Cerebellar cortex (tissue), 1 donor: ENCODE measurements at regions not wholly inside any gene's neighbourhood (a gene's known extent, or its start where the extent isn't known, plus 50 kb on each side); places are given as distances from the start of the nearest gene placed in this dataset.
"Not testable (repeated sequence)": the region's sequence is repeated elsewhere in the genome, so short reads cannot be mapped to it uniquely, and the experiment has no call there.

Source experiments
- DNase-seq: peaks from one replicate; pipeline ENCODE4 v3.0.0-alpha.2; 2015; ENCODE audit warnings: low spot score

DNA sequence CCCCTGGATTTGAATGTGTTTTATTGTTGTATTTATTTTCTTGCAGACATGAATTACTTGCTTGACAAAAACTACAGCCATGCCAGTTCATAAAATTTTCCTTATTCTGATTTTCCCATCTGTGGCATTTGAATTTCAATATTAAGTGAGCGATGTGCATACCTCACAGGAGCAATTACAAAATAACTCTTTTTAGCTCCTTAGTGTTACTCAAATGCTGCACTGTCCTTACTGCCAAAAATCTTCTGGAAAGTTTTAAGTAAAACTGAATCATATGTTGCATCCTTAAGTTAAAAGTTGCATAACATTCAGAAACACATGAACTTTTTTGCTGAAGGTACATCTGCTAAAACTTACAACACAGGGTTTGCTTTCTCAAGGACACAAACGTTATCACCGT, 120.1 kb downstream of the OR4M2 start:
- not testable (repeated sequence) for DNase-seq

DNA sequence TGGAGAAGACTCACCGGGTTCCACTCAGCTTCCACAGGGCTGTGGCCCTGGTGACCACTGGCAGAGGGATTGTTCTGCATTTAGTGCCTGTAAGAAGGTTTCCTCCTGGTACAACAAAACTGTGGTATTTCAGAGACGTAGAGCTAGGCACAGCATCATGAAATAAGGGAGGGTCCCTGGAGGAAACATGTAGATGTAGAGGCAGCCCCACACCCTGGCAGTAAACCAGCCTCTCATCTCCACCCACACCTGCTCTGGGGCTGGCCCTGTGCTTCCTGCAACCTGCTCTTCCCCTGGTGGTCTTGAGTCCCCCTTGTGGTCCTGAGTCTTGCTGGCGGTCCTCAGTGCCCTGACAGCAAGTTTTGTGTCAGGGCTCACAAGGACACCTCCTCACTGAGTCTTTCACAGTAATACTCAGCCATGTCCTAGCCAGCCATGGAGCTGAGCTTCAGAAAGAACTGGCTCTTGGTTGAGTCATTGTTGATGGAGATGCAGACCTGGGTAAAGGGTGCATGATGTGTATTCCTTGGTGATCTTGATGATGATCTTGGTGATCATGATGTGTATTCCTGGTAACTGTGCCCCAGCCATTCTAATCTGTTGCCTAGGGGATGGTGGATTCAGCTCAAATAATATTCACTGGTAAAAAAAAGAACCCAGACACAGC, 121.8 kb downstream of the OR4M2 start:
- not testable (repeated sequence) for DNase-seq

DNA sequence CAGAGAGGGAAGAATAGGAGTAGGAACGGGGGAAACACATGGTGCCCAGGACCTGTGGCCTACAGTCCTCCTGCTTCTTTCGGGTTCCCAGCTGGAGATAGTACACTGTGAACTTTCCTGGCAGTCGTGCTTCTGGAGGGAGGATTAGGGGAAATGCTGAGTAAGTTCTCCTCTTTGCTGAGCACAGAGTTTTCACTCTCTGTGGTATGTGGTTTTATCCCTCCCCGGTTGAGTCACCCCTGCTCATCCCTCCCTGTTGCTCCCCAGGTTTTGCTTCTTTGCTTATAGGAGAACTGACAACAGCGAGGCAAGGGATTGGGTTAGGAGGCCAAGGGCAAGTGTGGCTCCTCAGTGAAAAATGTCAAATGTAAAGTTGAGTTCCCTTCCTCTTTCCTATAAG, 122.9 kb downstream of the OR4M2 start:
- DNase-seq, result not testable (repeated sequence)

DNA sequence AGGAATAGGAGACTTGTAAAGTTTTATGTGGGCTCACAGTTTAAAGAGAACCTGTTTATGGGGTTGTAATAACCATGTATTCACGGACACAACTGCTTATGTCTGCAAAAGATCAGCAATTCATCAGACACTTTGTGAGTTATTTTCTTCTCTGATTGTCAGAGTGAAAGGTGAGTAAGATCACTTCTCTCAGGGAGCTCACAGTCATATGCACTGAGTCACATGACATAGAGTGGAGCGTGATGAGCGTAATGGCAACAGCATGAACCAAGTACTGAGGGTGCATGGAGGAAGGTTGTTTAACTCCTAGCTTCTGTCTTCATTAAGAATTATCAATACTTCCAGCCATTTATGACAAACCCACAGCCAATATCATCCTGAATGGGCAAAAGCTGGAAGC, 128.8 kb downstream of the OR4M2 start:
- not testable (repeated sequence) for DNase-seq

DNA sequence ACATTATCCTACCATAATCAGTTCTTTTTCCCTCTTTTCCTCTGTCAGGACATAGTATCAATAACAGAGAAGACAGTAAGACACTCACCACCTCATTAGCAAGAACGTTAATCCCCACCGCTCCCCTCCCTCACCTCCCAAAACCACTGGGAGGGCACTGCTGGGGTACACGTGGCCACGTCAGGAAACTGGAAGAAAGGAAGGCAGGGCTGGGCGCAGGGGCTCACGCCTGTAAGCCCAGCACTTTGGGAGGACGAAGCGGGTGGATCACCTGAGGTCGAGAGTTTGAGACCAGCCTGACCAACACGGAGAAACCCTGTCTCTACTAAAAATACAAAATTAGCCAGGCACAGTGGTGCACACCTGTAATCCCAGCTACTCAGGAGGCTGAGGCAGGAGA, 142.3 kb downstream of the OR4M2 start:
- DNase-seq, result not testable (repeated sequence)

DNA sequence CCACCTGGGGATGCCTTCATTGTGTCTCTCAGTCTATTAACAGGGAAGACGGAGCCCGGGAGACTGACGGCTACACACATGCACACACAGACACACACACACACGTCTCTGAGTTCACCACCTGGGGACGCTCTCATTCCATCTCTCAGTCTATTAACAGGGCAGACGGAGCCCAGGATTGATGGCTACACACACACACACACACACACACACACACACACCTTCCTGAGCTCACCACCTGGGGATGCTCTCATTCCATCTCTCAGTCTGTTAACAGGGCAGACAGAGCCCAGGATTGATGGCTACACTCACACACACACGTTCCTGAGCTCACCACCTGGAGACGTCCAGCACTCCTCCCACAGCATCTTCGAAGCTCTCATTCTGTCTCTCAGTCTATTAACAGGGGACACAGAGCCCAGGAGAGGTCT, 143.9 kb downstream of the OR4M2 start:
- DNase-seq, result peak; percentile 87

DNA sequence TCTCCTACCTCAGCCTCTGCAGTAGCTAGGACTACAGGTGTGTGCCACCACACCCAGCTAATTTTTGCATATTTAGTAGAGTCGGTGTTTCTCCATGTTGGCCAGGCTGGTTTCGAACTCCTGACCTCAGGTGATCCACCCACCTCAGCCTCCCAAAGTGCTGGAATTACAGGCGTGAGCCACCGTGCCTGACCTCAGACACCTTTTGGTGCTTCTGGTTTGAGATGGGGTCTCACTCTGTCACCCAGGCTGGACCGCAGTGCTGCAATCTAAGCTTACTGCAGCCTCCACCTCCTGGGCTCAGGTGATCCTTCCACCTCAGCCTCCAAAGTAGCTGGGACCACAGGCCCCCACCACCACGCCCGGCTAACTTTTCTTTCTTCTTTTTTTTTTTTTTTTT, 144.6 kb downstream of the OR4M2 start:
- DNase-seq, result not testable (repeated sequence)

DNA sequence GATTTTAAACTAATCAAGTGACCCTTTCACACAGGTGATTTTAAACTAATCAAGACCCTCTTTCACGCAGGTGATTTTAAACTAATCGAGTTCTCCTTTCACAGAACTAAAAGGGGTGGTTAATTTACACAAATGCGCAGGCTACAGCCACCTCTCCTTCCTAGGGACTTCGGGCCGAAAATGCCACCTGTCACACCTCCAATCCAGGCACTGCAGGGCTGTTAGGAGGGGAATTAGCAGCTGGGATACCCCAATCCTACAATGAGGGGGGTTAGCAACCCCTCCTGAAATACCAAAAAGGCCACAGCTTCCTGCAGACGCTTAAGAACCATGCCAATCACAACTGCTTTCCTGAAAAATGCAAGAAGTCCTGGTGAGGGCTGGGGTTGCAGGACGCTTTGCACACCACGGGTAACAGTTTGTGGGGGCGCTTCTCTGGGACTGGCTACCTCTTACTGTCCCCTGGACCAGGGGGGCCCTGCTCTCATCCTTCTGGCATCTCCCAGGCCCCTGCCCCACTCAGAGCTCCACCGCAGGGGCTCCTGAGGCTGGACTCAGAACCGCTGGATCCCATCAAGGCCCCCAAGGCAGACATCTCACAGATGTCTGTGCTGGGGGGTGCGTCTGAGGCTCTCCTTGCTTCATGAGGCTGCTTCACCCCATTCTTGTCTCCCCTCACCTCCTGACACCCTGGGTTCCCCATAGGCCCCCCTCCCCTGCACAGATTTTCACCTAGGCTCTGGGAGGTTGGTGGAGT, 145.9 kb downstream of the OR4M2 start:
- no peak for DNase-seq

DNA sequence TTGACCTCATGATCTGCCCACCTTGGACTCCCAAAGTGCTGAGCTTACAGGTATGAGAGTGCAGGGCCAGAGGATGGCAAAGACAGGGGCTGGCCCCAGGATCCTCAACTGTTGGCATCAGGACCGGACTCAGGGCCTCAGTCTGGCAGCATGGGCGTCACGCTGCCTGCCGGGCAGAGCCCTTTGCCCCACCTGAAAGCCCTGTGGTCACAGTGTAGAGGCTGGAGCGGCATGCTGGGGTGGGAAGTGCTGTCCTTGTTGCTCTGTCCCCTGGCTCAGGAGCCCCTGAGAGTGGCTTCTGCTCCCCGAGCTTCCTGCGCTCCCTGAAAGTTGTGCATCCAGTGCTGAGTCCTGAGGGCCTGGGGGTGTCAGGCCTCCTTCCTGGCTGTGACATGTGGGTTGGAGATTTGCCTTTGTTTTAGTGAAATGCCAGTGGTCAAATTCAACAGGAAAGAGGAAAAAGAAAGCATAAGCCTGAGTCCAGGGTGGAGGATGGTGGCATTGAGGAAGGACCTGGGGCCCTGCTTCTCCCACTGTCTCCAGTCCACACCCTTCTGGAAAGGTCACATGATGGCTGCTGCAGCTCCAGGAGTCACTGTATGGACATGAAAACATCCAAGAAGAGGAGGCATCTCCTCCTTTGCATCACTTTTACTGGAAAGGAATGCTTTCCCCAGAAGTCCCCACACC, 147.2 kb downstream of the OR4M2 start:
- no peak for DNase-seq

DNA sequence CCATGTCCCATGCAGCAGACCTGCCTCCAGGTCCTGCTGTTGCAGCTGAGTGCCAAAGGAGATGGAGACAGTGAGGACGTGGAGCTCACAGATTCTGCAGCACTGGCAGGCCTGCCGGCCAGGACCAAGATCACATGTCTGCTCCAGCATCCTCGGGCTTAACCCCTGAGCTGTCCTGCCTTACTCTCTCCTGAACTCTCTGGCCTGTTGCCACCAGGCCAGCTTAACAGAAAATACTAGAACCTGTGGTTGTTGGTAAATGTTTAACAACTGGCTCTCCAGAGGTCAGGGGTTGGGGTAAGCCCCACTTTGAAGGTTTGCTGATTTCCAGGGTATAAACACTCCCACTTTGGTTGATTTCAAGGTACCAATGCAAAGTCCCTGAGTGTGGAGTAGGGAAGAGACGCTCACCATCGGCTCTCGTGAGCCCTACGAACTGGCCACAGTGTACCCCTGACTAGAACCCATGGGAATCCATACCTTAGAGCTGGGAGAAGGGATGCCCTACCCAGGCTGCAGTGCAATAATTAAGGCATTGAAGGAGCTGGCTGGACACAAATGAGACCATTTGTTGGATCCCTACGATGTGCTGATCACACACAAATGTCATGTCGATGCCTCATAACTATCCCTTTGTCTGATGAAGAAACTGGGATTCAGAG, 147.9 kb downstream of the OR4M2 start:
- no peak for DNase-seq

DNA sequence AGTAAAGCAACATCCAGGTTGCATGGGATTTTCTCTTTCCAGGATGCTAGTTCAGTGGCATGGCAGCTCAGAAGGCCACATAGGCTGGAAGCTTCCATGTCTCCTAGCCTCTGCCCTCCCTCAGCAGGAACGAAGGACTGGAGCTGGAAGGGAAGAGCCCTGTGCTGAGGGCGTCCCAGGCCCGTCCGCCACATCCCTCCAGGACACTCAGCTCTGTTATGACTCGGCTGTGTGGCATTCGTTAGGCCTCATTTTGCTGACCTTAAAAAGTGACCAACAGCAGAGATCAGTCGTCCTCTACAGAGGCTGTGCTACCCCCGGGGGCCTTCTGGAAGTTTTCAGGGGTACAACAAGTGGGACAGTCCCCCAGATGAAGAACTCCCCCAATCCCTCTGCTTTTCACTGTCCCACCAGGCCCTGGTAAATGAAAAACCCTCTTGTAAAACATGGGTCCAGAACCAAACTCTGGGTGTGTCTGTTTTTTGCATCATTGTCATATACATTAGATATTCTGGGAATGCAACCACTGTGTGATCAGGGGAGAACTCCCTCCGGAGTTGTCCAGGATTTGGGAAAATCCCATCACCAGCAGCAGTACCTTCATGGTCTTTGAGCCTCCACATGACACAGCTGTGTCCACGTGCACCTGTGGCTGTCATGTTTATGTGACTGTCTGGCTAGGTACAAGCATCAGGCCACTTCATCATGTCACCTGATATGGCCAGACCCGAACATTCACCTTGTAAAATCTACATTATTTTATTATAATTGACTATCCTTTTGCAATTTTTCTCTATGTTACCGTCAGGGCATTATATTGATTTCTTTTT, 149.9 kb downstream of the OR4M2 start:
- no peak for DNase-seq

DNA sequence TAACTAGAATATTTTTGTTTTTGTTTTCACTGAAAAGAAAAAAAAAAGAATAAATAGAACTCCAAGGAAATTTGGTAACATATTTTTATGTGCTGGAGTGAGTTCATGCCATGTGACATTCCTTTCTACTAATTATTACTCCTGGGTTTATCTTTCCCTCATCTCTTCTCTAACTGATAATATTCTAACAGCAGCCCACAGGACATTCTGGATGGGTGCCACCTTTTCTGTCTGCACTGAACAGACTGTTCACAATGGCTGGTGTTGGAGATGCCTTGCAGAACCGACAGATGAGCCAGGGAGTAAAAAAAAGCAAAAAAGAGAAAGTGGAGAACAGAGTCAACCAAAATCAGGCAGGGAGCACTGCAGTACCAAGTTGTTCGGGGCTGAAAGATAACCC, 151.3 kb downstream of the OR4M2 start:
- peak; percentile 98 for DNase-seq

DNA sequence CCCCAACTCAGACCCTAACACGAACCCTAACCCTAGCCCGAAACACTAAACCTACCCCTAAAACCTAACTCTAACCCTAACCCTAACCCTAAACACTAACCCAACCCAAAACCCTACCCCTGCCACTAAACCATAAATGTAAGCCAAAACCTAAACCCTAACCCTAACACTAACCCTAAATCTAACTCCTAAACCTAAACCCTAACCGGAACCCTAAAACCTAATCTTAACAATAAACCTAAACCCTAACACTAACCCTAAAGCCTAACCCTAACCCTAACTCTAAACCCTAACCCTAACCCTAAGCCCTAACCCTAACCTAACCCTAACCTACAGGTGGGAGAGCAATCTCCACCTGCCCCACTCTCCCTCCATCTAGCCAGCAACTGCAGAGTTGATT, 152.3 kb downstream of the OR4M2 start:
- DNase-seq, result no peak

DNA sequence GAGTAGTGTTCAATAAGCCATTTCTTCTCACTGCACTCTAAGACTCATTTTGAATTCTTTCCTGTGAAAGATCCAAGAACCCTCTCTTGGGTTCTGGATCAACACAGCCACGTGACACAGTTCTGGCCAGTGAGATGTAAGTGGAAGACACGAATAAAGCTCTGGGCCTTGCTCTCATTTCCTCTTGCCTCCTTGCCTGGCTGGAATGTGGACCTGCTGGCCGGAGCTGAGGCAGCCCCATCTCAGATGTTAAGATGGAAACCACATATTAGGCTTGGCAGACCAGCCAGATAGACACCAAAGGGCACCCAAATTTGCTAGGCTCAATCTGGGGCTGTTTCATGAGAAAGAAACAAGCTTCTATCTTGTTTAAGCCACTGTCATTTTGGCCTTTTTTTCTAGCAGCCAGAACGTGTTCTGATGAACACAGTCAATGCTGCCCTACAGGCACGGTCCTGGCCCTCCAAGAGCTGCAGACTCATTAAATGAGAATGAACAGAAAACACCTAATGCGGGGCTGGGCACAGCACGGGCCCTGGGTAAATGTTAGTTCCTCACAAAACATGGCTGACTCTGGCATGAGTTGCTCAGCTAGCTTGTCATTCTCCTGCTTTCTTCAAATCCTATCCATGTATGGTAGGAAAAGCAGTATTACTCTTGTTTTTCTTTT, 155.1 kb downstream of the OR4M2 start:
- not testable (repeated sequence) for DNase-seq

DNA sequence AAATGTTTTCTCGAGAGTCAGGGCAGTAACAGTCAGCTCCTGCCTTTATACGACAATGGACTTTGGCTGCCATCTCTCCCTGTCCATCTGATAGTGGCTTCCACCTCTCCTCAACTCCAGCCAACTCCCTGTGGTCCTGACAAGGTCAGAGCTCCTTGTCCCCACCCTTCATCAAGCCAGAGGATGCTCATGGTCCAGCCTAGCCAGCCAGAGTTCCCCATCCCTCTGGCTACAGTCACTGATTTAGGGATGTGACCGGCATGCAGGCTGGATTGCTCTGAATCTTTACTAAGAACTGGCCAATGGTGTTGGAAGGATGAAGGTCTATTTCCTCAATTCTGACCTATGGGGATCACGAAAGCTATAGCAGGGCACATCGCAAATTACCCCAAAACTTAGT, 156.1 kb downstream of the OR4M2 start:
- no peak for DNase-seq

DNA sequence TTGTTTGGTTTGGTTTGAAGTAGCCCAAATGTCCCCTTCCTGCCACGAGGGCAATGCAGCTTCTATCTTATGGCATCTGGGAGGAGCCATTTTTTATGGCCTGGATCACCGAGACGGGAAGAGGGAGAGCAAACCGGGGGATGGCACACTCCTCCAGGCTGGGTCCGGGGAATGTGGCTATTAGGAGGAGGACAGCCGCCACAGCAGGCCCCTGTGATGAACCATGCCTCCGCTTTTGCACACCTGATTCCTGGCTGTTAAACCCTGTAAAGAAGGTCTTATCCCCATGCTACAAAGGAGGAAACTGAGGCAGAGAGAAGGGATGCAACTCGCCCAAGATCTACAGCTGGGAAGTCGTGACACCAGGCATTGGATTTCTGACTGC, 157.6 kb downstream of the OR4M2 start:
- DNase-seq, result no peak

DNA sequence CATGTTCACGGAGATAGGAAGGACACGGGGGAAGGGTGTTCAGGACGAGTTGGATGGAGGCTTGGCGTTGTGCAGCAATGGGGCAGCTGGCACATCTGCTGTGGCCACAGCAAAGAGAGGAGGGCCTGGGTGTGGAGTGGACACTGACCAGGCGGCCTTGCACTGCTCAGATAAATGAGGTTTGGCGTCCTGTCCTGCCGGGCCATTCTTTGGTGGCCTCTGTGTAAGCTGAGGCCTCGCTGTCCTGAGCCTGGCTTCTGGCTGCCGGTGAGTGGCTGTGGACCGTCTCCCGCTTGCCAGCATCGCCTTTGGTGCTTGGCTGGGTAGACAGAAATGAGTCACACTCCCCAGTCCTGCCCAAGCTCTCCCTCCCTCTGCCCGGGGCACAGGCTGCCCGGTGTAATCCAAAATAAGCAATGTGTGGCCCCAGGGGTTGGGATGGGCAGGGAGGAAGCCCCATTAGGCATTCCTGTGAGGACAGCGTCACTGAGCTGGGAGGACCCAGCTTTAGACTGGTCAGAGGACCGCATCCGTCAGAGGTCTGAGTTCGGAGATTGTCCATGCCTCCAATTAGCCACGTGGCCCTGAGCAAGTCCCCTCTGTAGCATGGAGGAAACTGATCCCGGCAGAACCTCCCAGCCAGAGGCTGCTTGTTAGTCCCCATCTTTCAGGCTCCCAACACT, 158.1 kb downstream of the OR4M2 start:
- peak; percentile 71 for DNase-seq

DNA sequence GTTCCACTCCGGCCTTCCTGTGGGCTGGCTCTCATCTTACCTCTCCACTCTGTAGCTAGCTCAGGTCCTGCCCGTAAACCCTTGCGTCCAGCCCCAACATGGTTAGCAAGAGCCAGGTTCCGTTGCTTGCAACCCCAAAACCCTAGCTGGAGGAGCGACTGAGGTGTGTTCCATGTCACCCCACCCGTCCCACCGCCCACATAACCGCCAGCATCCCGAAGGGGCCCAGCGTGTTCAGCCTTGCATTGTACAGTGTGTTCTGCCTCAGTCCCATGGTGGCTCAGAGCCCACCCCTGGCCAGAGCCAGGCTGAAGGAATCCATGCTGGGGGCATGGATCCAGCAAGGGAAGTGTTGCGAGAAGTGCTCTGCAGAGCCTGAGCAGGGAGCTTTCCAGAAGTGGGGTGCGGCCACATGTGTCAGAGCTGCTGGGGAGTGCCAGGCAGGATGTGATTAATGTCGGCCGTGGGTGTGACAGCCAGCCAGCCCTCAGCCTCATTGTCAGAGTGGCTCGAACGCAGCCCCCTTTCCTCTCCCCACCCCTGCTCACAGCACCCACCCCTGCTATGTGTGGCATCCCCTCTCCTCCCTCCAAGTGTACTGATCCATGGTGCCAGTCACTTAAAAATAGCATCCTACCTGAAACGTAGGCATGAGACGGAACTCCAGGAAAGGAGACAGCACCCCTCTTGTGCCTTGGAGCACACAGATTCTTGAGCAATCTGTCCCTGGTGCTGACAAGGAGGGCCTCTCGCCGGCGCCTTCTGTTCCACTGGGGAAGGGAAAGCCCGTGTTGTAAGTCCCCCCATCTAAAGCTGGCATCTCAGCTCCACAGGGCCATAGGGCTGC, 158.9 kb downstream of the OR4M2 start:
- DNase-seq, result peak; percentile 81

DNA sequence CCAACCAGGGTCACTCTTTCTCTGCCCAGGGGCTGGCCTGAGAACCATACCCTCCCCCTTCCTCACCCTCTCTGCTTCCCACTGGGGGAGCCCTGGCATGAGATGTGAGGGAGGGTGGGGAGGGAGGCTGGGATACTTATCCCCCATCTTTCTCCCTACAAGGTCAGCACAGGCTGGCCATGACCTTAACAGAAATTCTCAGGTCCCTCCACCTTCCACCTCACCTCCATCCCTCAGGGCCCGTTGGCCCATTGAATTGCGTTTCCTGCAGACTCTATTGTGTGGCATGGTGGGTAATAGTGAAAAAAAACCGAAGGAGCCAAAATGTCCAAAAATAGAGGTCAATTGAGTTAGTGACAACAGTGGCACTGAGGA, 159.5 kb downstream of the OR4M2 start:
- no peak for DNase-seq

DNA sequence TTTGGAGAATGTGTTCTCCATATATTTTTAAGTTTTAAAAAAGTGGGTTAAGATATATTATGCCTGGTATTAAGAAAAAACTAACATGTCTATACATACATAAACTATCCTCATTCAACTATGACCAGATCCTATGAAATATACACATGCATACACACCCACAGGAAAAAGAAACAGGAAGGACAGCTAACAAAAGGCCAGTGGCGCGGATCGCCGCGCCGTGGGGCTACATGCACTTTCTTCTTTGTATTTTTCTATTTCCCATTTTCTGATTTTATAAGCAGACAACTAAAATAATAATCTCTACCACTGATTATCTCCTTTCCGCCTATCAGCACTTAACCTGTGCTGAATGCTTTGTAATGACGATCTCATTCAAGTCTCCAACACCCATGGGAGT, 160.1 kb downstream of the OR4M2 start:
- no peak for DNase-seq
